CD4-positive, alpha-beta T cell (primary cell): ENCODE measurements at regions not wholly inside any gene's neighbourhood (a gene's known extent, or its start where the extent isn't known, plus 50 kb on each side); places are given as distances from the start of the nearest gene placed in this dataset.

ENCODE experiments used
- ATAC-seq: fragments of 200-7000 bp; cut with Tn5 transposase; one replicate; pipeline ENCODE4 v1.10.0; 2022; ENCODE audit warnings: mild to moderate bottlenecking; ENCODE audit not compliant: poor library complexity
- CTCF ChIA-PET: fragments of 350-600 bp; sonication (Branson Sonifier 250); formaldehyde crosslinking; loops from one replicate; lab custom pipeline; 2021; ENCODE audit warnings: antibody characterized with exemption, inconsistent platforms; lab: Charles Lee
- POLR2A ChIA-PET: fragments of 350-600 bp; sonication (Branson Sonifier 250); formaldehyde crosslinking; loops from one replicate; lab custom pipeline; 2021; ENCODE audit warnings: antibody characterized with exemption, inconsistent platforms; lab: Charles Lee
- DNase-seq, 14 experiments: peaks; one replicate each; pipeline ENCODE4 v3.0.0-alpha.2; 2013 to 2020; ENCODE audit warnings: mixed read lengths in 2 of 14
- H3K27ac ChIP-seq, 2 donors: one replicate each; pipeline versions ENCODE4 v1.5.1 to v1.7.0; 2013; ENCODE audit warnings: low read length in 2 of 2, low read depth in 1 of 2, mild to moderate bottlenecking in 1 of 2
- H3K27me3 ChIP-seq, 2 experiments: 1 replicate in 1 of 2; 2 replicates in 1 of 2; pipeline versions ENCODE4 v1.6.1 to v1.7.0; 2013; ENCODE audit warnings: low read length in 2 of 2, control low read depth in 1 of 2, mild to moderate bottlenecking in 1 of 2, moderate library complexity in 1 of 2; ENCODE audit not compliant: insufficient read depth in 2 of 2, control insufficient read depth in 1 of 2
- H3K36me3 ChIP-seq: one replicate; pipeline ENCODE4 v1.6.1; 2013; ENCODE audit warnings: low read length, control low read depth; ENCODE audit not compliant: insufficient read depth
- H3K4me1 ChIP-seq: one replicate; pipeline ENCODE4 v1.6.1; 2013; ENCODE audit warnings: low read length, control low read depth; ENCODE audit not compliant: insufficient read depth
- H3K4me3 ChIP-seq: one replicate; pipeline ENCODE4 v1.5.1; 2013; ENCODE audit warnings: mild to moderate bottlenecking, low read length, moderate library complexity
- H3K9me3 ChIP-seq, 2 experiments: 1 replicate in 1 of 2; 2 replicates in 1 of 2; pipeline versions ENCODE4 v1.6.1 to v1.7.0; 2013; ENCODE audit warnings: low read length in 2 of 2, mild to moderate bottlenecking in 2 of 2, control low read depth in 1 of 2, moderate library complexity in 1 of 2; ENCODE audit not compliant: control insufficient read depth in 1 of 2, insufficient read depth in 1 of 2
- H3K27ac Mint-ChIP-seq: one replicate; pipeline ENCODE4 v1.8.0; 2020; ENCODE audit warnings: mixed read lengths
- H3K27me3 Mint-ChIP-seq: one replicate; pipeline ENCODE4 v1.8.0; 2021; ENCODE audit warnings: mixed read lengths
- H3K36me3 Mint-ChIP-seq: one replicate; pipeline ENCODE4 v1.8.0; 2021; ENCODE audit warnings: low read depth, mixed read lengths
- H3K4me1 Mint-ChIP-seq: one replicate; pipeline ENCODE4 v1.8.0; 2021; ENCODE audit warnings: low read depth, mixed read lengths
- H3K4me3 Mint-ChIP-seq: one replicate; pipeline ENCODE4 v1.8.0; 2020; ENCODE audit warnings: mild to moderate bottlenecking, mixed read lengths
- H3K9me3 Mint-ChIP-seq: one replicate; pipeline ENCODE4 v1.8.0; 2020; ENCODE audit warnings: mixed read lengths
- CTCF ChIP-seq: fragments of 200-600 bp; IDR thresholded peaks from one replicate; pipeline ENCODE4 v1.8.0; 2022; ENCODE audit warnings: antibody characterized with exemption, mild to moderate bottlenecking
- intact Hi-C, 2 experiments: fragments of 100-400 bp; cut with DNase I in 1 of 2; cut with micrococcal nuclease in 1 of 2; formaldehyde crosslinking; loops; one replicate each; pipeline versions ENCODE4 v1.15.1 to v1.9.0; 2023 to 2025; cut with DNase I, micrococcal nuclease

- ChIA-PET CTCF (no interaction called here), POLR2A (no interaction called here)
- Mint-ChIP-seq H3K4me3 (no peak overlapping the region), H3K9me3 (no peaks in the 10 kb centered on the region), H3K4me1 (no peaks in the 10 kb centered on the region), H3K27me3 (peaks cover 13% of the 10 kb centered on the region), H3K27ac (no peak overlapping the region), H3K36me3 (no peaks in the 10 kb centered on the region)
- Histone ChIP-seq H3K4me3 (no peak overlapping the region), H3K36me3 (no peaks in the 10 kb centered on the region), H3K27me3 (peaks cover 0 to 5% of the 10 kb centered on the region in 2 experiments), H3K9me3 (no peaks in the 10 kb centered on the region), H3K4me1 (no peaks in the 10 kb centered on the region), H3K27ac (no peak overlapping the region)
- intact Hi-C loops: no loop called here
- no peak for TF ChIP-seq CTCF
- ATAC-seq (no peak), DNase-seq (no peak)
Observed at GRCh38 chr2:88942798-88943197, 251.3 kb downstream of the RPIA start.

- CTCF ChIA-PET: no interaction called here
- no peak for TF ChIP-seq CTCF
- Mint-ChIP-seq H3K4me3 (no peak overlapping the region), H3K4me1 (no peaks in the 10 kb centered on the region), H3K27ac (no peak overlapping the region), H3K27me3 (peaks cover 15% of the 10 kb centered on the region), H3K36me3 (no peaks in the 10 kb centered on the region), H3K9me3 (no peaks in the 10 kb centered on the region)
- Histone ChIP-seq H3K9me3 (no peaks in the 10 kb centered on the region), H3K4me3 (no peak overlapping the region), H3K36me3 (no peaks in the 10 kb centered on the region), H3K27ac (no peak overlapping the region), H3K4me1 (no peaks in the 10 kb centered on the region), H3K27me3 (peaks cover 0 to 4% of the 10 kb centered on the region in 2 experiments)
- ATAC-seq (no peak), DNase-seq (no peak)
- intact Hi-C loops: no loop called here
- POLR2A ChIA-PET: no interaction called here
Observed at GRCh38 chr2:88949336-88949735, 257.9 kb downstream of the RPIA start.

- Mint-ChIP-seq H3K4me3 (no peak overlapping the region), H3K27ac (no peak overlapping the region), H3K4me1 (no peaks in the 10 kb centered on the region), H3K36me3 (no peaks in the 10 kb centered on the region), H3K9me3 (no peaks in the 10 kb centered on the region), H3K27me3 (peaks cover 20% of the 10 kb centered on the region)
- no peaks in the 10 kb centered on the region for H3K9me3 ChIP-seq
- ATAC-seq (no peak), DNase-seq (peak in 2 of 14 experiments; percentile 11)
- peaks cover 0 to 4% of the 10 kb centered on the region in 2 experiments for H3K27me3 ChIP-seq
- H3K4me3 ChIP-seq: no peak overlapping the region
- CTCF ChIA-PET: no interaction called here
- TF ChIP-seq CTCF: no peak
- no peaks in the 10 kb centered on the region for H3K4me1 ChIP-seq
- no peaks in the 10 kb centered on the region for H3K36me3 ChIP-seq
- intact Hi-C loops: no loop called here
- POLR2A ChIA-PET: no interaction called here
- no peak overlapping the region for H3K27ac ChIP-seq
Observed at GRCh38 chr2:88950010-88950409, 258.5 kb downstream of the RPIA start.
